ENCODE measurements at regions not wholly inside any gene's neighbourhood (a gene's known extent, or its start where the extent isn't known, plus 50 kb on each side); places are given as distances from the start of the nearest gene placed in this dataset.

- DNase-seq = no peak
These were observed 55.3 kb upstream of the POM121L12 start for GRCh38 chr7:52980129-52980528.

DNA sequence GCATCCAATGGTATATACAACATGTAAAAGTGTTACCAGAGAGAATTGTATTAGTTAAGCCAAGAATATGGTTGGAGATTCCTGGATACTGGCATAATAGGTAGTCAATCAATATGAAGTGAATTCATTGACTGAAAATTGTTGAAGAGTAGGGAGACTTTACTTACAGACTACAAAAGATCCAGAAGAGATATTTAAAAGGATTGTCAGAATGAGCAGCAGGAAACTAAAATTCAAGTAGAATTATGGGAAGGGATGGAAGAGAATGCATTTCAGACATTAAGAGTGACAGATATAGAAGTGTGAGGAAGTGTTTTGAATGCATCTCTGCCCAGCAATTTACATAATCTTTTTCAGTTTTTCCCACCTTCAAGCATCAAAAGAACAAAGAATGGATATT is 62.3 kb upstream of the POM121L12 start:
- DNase-seq = no peak

DNA sequence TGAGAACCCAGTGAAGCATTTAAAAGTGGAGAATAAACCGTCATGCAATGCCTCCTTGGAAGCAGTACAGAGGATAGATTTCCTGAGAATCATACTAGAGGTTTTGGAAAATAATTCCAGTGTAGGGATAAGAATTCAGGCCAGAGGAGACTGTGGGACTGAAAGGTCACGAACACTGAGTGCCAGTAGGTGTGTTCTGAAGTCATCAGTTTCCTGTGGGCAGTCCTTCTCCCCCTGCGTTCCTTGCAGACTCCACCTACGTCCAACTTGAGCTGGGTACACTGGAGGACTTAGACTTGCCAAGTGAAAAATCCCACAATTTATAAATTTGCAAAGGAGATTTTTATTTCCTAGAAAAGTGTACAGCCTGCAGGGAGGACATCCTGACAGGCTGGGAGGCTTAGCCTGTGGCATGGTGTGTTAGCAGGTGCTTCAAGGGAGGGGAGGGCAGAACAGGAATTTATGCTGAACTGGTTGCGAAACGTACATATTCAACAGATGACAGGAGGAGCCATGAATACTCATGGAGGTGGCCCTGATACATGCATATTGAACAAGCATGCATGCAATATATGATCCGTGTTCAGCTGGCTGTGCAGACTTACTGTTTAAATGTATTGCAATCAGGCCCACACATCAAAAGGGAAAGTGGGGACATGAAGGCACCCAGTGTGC is 72.9 kb upstream of the POM121L12 start:
- no peak for DNase-seq

DNA sequence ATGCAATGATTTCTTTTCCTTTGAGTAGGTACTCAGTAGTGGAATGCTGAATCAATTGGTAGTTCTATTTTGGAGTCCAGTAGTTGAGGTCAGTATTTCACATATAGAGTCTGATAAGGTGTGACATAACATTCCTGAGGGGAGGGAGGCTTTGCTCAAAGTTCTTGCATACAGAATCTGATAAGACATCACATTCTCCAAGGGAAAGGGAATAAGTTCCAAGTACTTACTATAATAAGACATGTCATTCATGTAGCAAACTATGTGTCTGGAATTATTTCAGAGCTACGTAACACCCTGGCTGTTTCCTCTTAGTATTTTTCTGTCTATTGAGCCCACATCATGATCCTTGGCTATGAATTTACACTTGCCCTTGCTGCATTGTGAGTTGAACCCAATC is 74.3 kb upstream of the POM121L12 start:
- DNase-seq = no peak

DNA sequence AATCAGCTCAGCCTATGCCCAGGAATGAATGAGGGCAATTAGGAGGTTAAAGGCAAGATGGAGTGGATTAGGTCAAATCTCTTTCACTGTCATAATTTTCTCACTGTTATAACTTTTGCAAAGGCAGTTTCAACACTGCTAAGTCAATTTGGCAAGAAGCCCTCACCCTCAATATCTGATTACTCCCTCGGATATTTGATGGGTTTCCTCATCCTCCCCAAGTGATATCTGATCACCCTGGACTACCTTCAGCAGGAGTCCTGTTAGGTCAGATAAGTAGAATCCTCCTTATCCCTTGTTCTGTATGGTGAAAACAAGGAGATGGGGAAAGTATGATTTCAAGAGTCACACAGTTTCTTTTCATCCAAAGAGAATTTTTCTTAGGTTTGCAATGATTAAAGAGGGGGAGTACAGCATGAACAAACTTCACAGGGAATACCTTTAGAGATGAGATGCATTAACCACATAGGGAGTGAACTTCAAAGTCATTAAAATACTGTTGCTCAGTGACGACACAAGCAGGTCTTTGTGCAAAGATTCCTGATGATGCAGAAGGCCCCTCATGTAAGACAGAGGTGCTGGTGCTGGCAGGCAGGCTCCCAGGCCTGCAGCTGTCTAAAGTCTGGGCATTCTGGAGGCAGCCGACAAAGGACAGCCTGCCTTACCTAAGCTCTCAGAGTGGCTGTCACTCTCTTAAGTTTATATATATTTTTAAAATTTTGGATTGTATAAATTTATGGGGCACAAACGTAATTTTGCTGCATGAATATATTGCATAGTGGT is 75.4 kb upstream of the POM121L12 start:
- no peak for DNase-seq

DNA sequence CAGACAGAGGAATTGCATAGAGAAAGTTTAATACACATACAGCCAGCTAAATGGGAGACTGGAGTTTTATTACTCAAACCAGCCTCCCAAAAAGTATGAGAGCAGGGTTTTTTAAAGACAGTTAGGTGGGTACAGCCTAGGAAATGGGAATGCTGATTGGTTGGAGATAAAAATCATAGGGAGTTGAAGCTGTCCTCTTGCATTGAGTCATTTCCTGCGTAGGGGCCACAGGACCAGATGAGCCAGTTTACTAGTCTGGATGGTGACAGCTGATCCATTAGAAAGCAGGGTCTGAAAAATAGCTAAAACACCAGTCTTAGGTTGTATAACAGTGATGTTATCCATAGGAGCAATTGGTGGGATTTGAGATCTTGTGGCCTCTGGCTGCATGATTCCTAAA is 76.1 kb upstream of the POM121L12 start:
- DNase-seq = no peak

DNA sequence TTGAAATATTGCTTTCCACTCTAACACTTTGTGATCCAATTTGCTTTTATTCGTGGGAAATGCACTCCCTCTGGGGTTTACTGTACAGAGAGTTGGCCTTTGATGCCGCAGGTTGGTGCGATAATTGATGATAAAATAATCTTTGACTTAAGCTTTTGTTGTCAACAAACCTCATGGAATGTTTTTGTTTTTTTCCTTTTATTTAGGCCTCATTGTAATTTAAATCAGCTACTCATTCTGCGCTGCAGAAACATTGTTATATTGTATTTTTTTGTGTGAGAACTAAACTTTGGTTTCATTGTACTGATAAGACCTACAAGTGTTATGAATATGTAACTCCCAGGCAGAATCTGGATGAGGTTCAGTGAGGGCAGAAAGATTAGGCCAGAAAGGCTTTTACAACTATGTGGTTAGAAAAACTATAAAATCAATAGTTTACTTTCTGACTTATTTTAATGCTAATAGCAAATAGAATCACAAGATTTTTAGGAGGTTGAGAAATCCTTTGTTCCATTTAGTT is 76.8 kb upstream of the POM121L12 start:
- DNase-seq = no peak

DNA sequence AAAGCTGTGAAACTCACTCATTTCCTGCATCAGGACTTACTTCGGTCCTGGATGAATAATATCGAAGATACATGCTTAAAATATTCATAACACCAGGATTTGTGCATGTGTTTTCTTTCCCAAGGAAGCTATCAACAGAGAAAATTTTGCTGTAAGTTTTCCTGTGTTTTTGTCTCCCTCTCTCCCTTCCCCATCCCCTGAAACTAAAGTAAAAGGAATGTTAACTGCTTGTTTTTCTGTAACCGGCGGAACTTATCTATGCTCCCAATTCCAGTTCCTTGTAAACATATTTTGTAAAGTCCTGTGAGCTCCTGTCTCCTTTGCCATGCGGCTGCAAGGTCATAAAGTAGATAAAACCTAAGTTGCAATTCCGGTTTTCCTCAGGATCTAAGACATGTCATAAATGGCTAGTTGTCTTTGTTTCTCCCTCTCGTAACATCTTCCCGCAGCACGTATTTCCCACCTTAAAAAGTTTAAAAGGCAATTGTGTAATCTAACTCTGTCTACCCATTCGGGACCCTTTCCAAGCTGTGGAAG is 79.0 kb upstream of the POM121L12 start:
- DNase-seq = no peak

DNA sequence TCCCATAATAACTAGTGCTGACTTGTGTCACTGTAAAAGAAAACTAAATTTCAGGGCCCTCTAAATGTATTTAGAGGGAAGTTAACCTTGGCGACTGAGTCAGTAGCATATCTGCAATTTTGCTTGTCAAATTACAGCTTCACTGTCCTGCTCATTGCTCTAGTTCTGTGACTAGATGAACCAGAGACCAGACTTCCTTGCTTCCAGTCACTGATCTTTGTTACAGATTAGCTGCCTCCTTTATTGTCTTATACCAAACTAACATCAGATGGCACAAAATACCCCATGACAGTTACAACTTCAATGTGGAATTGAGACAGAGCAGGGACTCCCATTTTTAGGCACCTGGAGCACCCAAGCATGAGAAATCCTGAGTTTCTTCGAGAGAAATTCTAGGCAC is 79.9 kb upstream of the POM121L12 start:
- no peak for DNase-seq

DNA sequence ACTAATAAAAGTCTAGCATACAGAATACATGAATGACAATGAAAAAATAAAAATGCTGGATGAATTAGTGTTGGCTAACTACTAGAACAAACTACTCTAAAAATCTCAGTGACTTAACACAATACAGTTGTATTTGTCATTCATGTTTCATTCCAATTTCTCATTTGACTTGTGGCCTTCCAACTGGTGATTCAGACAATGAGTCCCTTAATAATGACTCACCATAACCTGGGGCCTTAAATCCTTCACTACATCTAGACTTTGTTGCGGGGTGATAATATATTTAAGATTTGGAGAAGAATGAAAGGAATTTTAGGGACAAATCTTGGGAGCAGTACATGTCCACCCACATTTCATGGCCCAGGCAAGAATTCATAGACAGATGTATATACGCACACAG is 90.5 kb upstream of the POM121L12 start:
- DNase-seq = no peak

- DNase-seq = no peak
These were observed 95.0 kb upstream of the POM121L12 start for GRCh38 chr7:52940481-52940880.

- DNase-seq = no peak
These were observed 96.8 kb upstream of the POM121L12 start for GRCh38 chr7:52938455-52939133.

- no peak for DNase-seq
These were observed 98.7 kb upstream of the POM121L12 start for GRCh38 chr7:52936750-52937149.

GRCh38 chr7:52928591-52928990 is 106.8 kb upstream of the POM121L12 start:
- no peak for DNase-seq

- no peak for DNase-seq
These were observed 110.1 kb upstream of the POM121L12 start for GRCh38 chr7:52925332-52925731.

GRCh38 chr7:52920977-52921376 is 114.5 kb upstream of the POM121L12 start:
- DNase-seq = no peak

DNA sequence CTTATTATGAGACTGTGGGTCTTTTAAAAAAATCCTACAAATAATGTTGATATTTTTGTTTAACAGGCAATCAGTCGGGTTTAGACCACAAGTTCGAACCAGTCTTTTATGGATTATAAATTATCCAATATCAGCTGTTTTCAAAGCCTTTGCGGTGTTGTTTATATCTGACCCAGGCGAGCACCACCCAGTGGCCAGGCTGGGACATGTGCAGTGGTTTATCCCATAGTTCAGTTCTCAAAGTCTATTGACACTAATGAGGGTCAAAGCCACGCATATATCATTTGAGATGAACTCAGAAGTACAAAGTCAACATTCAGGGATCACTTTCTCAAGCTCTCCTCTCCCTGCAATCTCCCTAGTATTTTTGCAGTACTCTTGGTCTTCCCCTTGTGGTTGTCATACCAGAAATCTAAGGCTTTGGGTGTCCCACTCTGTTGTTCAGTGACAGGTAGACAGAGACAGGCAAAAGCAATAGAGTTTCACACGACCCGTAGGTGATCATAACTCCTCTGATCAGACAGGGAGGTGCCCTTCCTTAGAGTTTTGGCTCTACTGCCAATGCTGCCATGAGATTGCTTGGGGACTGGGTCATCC is 117.4 kb upstream of the POM121L12 start:
- no peak for DNase-seq

- no peak for DNase-seq
These were observed 123.6 kb upstream of the POM121L12 start for GRCh38 chr7:52911795-52912194.

DNA sequence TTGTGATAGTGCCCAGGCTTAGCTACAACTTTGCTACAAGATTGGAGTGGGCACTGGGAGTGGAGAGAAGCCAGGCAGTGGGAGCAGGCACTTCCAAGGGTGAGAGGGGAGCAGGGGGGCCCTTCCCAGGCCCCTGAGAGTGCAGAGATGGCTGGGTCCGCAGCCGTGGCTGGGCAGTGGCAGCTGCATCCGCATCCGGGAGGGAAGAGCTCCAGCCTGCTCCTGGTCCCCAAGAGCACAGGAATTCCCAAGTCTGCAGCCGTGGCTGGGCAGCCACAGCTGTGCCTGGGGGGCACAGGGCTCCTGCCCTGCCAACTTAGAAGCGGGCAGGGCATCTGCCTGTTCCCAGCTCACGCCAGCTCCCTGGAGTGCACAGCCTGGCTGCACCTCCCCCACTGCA is 124.1 kb upstream of the POM121L12 start:
- DNase-seq = no peak

DNA sequence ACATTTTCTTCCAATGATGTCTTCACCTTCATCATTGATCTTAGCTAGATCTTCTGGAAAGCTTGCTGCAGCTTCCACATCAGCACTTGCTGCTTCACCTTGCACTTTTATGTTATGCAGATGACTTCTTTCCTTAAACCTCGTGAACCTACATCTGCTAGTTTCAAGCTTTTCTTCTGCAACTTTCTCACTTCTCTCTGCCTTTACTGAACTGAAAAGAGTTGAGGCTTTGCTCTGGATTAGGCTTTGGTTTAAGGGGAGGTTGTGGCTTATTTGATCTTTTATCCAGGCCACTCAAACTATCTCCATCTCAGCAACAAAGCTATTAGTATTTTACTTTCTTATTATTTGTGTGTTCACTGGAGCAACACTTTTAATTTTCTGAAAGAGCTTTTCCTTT is 125.5 kb upstream of the POM121L12 start:
- DNase-seq = no peak

DNA sequence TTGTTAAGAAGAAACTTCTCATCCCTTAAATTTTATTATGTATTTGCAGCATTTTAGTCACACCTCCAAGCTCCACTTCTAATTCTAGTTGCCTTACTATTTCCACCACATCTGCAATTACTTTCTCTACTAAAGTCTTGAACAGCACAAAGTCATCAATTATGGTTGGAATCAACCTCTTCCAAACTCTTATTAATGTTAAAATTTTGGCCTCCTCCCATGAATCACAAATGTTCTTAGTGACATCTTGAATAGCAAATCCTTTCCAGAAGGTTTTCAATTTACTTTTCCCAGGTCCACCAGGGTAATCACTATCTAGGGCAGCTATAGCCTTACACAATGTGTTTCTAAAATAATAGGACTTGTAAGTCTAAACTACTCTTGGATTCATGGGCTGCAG is 126.3 kb upstream of the POM121L12 start:
- no peak for DNase-seq

DNA sequence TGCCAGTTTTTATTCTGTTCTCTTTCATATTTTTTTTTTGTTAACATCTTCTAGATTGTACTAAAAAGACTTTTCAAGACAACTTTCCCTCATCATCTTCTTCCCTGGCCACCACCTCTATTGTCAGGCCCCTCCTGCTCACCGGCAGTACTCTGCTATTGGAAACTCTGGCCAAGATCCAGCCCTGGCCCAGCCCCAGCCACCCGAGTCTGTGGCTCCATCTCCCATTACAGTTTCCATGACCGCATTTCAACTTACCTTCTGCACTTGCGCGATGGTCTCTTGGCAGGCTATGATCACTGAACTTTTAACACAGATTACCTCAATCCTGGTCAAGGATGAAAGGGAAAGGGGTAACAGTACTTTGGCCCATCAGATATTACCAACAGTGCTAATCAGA is 137.7 kb upstream of the POM121L12 start:
- DNase-seq = no peak

DNA sequence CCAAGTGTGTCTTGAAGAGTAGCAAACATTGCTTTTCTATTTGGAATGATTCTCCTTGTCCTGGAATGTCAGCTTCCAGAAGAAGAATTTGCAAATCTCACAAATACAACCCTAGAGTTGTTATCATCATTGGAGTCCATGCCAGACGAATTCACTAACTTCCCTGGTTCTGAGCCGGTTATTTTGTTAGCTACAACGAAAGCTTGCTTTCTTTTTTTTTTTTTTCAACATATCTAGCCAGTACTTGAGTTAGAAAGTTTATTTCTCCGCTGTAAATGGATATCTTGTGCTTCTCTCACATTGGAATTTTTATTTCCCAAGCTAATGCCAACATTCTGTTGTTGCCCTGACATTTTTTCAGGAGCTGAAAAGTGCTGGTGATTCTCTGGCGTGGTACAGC is 138.1 kb upstream of the POM121L12 start:
- no peak for DNase-seq
